Epithelial cell of esophagus (primary cell): ENCODE measurements at regions not wholly inside any gene's neighbourhood (a gene's known extent, or its start where the extent isn't known, plus 50 kb on each side); places are given as distances from the start of the nearest gene placed in this dataset.
A peak's percentile ranks its signal among the peaks of the same experiment; 100 is the strongest.

ENCODE experiments used
- DNase-seq: peaks from one replicate; pipeline ENCODE4 v3.0.0; 2010; ENCODE audit warnings: low read depth
- H3K4me3 ChIP-seq: 2 replicates; pipeline ENCODE4 v1.5.1; 2011; ENCODE audit warnings: mild to moderate bottlenecking, low read length, control low read depth
- TF ChIP-seq, protein P1 (sequence below): IDR thresholded peaks from 2 replicates; pipeline ENCODE4 v1.5.1; 2011; ENCODE audit warnings: low read depth, mild to moderate bottlenecking, low read length, control low read depth, inconsistent platforms; ENCODE audit not compliant: insufficient read depth; ENCODE audit errors: missing control alignments

GRCh38 chr18:45493830-45494229 lies 121.4 kb upstream of the SLC14A2 start:
- TF ChIP-seq, protein P1, sequence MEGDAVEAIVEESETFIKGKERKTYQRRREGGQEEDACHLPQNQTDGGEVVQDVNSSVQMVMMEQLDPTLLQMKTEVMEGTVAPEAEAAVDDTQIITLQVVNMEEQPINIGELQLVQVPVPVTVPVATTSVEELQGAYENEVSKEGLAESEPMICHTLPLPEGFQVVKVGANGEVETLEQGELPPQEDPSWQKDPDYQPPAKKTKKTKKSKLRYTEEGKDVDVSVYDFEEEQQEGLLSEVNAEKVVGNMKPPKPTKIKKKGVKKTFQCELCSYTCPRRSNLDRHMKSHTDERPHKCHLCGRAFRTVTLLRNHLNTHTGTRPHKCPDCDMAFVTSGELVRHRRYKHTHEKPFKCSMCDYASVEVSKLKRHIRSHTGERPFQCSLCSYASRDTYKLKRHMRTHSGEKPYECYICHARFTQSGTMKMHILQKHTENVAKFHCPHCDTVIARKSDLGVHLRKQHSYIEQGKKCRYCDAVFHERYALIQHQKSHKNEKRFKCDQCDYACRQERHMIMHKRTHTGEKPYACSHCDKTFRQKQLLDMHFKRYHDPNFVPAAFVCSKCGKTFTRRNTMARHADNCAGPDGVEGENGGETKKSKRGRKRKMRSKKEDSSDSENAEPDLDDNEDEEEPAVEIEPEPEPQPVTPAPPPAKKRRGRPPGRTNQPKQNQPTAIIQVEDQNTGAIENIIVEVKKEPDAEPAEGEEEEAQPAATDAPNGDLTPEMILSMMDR, result no peak
- H3K4me3 ChIP-seq, result no peak overlapping the region
- peak; percentile 76 for DNase-seq

- DNase-seq, result no peak
- no peak overlapping the region for H3K4me3 ChIP-seq
- TF ChIP-seq, protein P1, result no peak
Observed at GRCh38 chr18:45494811-45495210, 120.5 kb upstream of the SLC14A2 start.

- TF ChIP-seq, protein P1, result no peak
- no peak overlapping the region for H3K4me3 ChIP-seq
- DNase-seq, result no peak
Observed at GRCh38 chr18:45496741-45497140, 118.5 kb upstream of the SLC14A2 start.

DNA sequence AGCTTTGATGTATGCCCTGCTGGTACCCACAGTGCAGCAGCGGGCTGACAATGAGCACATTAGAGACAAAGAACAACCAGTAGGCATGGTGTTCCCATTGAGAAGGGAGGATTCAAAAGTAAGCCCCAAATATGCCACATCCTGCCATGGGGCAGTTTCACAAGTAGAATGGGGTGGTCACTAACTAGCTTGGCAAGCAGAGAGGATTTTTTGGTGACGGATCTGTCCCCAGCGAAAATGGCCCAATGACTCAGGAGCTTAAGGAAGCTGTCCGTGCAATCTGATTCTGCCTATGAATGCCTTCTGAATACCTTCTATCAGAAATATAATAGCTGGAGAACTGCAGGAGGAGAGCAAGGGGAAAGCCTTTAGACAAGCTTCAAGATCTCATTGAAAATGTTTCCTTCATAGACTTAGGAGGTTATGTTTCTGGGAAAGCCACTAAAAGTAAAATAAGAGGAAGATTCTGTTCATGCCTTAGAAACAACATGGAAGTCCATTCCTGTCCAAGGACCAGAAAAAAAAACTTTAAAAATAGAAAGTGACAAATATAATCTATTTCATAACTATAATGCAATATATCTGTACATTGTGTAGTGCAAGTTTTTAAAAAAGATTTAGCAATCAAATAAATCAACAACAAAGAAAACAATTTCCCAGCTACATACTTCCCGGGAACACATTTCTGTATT lies 117.5 kb upstream of the SLC14A2 start:
- DNase-seq, result no peak
- H3K4me3 ChIP-seq, result no peak overlapping the region
- TF ChIP-seq, protein P1, result no peak

DNA sequence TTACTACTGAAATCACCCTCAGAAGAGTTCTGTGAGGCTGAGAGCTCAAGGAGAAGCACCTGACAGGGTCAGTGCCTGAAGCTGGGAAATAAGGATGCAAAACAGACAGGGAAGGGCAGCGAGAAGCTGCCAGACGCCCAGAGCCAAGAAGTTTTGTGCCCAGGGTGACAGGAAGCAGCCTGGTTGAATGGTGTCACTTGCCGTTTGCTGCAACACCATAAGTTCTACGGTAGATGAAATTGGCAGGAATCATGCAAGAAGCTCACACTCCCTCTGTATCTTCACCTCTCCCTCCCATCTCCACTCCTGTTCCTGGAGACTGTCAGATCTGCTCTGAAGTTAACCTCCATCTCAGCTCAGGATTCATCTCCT lies 117.0 kb upstream of the SLC14A2 start:
- TF ChIP-seq, protein P1, result no peak
- DNase-seq, result no peak
- no peak overlapping the region for H3K4me3 ChIP-seq

GRCh38 chr18:45503990-45504389 lies 111.3 kb upstream of the SLC14A2 start:
- TF ChIP-seq, protein P1, result no peak
- no peak for DNase-seq
- H3K4me3 ChIP-seq, result no peak overlapping the region
